Activated CD4-positive, alpha-beta T cell treated with anti-CD3 and anti-CD28 coated beads, Interleukin-2, amount 10 ng/mL, durations not matched to agents 24 days and 14 days (primary cell): ENCODE measurements at regions not wholly inside any gene's neighbourhood (a gene's known extent, or its start where the extent isn't known, plus 50 kb on each side); places are given as distances from the start of the nearest gene placed in this dataset.
"Not testable (repeated sequence)": the region's sequence is repeated elsewhere in the genome, so short reads cannot be mapped to it uniquely, and the experiment has no call there.

Source experiments
- DNase-seq: peaks from one replicate; pipeline ENCODE4 v3.0.0; 2022
- H3K27ac Mint-ChIP-seq: one replicate; pipeline ENCODE4 v1.8.0; 2022; ENCODE audit warnings: mild to moderate bottlenecking, mixed read lengths
- H3K27me3 Mint-ChIP-seq: one replicate; pipeline ENCODE4 v1.8.0; 2022; ENCODE audit warnings: mixed read lengths
- H3K36me3 Mint-ChIP-seq: one replicate; pipeline ENCODE4 v1.8.0; 2022; ENCODE audit warnings: low read depth, mild to moderate bottlenecking, mixed read lengths
- H3K4me1 Mint-ChIP-seq: one replicate; pipeline ENCODE4 v1.8.0; 2021; ENCODE audit warnings: mixed read lengths
- H3K4me3 Mint-ChIP-seq: one replicate; pipeline ENCODE4 v1.8.0; 2022; ENCODE audit warnings: mild to moderate bottlenecking, moderate library complexity, mixed read lengths
- H3K9me3 Mint-ChIP-seq: one replicate; pipeline ENCODE4 v1.8.0; 2021; ENCODE audit warnings: mixed read lengths
- intact Hi-C: fragments of 100-400 bp; cut with micrococcal nuclease; formaldehyde crosslinking; loops from one replicate; pipeline ENCODE4 v1.15.1; 2023

GRCh38 chr2:22946553-22946952 is 438.4 kb upstream of the KLHL29 start:
- H3K36me3 Mint-ChIP-seq: no peaks in the 10 kb centered on the region
- intact Hi-C loops: no loop called here
- H3K27me3 Mint-ChIP-seq: no peaks in the 10 kb centered on the region
- H3K4me3 Mint-ChIP-seq: no peak overlapping the region
- no peaks in the 10 kb centered on the region for H3K4me1 Mint-ChIP-seq
- peak; percentile 19 for DNase-seq
- no peaks in the 10 kb centered on the region for H3K9me3 Mint-ChIP-seq
- H3K27ac Mint-ChIP-seq: no peak overlapping the region

- Mint-ChIP-seq H3K27ac (no peak overlapping the region), H3K27me3 (no peaks in the 10 kb centered on the region), H3K9me3 (no peaks in the 10 kb centered on the region), H3K4me3 (no peak overlapping the region), H3K4me1 (no peaks in the 10 kb centered on the region), H3K36me3 (no peaks in the 10 kb centered on the region)
- intact Hi-C loops: no loop called here
- DNase-seq: no peak
Measured at GRCh38 chr2:22947741-22948140, 437.2 kb upstream of the KLHL29 start.

DNA sequence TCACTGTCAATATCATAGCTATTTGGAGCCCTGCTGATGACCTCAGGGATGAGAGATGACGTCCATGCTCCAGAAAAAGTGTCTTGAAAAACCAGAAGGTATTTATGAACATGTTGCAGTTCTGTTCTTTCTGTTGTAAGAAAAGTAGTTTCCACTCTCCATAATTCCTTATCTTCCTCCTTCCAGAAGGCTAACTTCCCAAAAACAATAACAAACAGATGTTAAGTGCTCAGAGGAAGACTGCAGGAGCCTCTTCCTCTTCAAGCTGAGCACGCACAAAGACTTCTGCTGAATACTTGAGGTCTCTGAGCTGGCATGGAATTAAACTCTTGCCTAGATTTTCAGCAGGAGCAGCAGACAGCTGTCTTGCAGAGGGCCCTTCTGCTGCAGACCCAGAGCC is 434.5 kb upstream of the KLHL29 start:
- no peak overlapping the region for H3K27ac Mint-ChIP-seq
- no peaks in the 10 kb centered on the region for H3K27me3 Mint-ChIP-seq
- no peak overlapping the region for H3K4me3 Mint-ChIP-seq
- intact Hi-C loops: no loop called here
- no peaks in the 10 kb centered on the region for H3K4me1 Mint-ChIP-seq
- DNase-seq: no peak
- H3K36me3 Mint-ChIP-seq: no peaks in the 10 kb centered on the region
- no peaks in the 10 kb centered on the region for H3K9me3 Mint-ChIP-seq

- Mint-ChIP-seq H3K36me3 (no peaks in the 10 kb centered on the region), H3K9me3 (no peaks in the 10 kb centered on the region), H3K27me3 (no peaks in the 10 kb centered on the region), H3K4me1 (no peaks in the 10 kb centered on the region), H3K27ac (no peak overlapping the region), H3K4me3 (no peak overlapping the region)
- DNase-seq: no peak
- intact Hi-C loops: no loop called here
Measured at GRCh38 chr2:22952656-22953225, 432.2 kb upstream of the KLHL29 start.

DNA sequence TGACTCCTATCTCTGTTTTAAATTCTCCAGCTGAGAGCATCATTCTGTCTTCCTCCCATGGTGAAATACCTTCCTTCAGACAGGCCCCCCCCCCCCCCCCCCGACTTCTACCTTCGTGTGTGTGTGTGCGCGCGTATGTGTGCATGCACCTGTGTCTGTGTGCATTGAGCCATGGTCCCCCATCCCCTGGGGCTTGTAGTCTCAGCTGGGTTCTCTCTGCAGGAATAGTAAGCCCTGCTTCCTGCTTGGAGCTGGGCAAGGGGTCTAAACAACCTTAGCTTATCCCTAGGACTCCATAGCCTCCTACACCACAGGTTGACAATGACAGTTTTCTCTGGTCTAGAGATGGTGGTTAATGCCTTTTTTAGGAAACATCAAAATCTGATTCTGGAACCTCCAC is 427.5 kb upstream of the KLHL29 start:
- Mint-ChIP-seq H3K27me3 (no peaks in the 10 kb centered on the region), H3K4me3 (no peak overlapping the region), H3K27ac (no peak overlapping the region), H3K36me3 (no peaks in the 10 kb centered on the region), H3K9me3 (no peaks in the 10 kb centered on the region), H3K4me1 (no peaks in the 10 kb centered on the region)
- DNase-seq: no peak
- intact Hi-C loops: no loop called here

GRCh38 chr2:22958308-22958707 is 426.7 kb upstream of the KLHL29 start:
- H3K9me3 Mint-ChIP-seq: no peaks in the 10 kb centered on the region
- no peaks in the 10 kb centered on the region for H3K27me3 Mint-ChIP-seq
- DNase-seq: no peak
- intact Hi-C loops: no loop called here
- no peaks in the 10 kb centered on the region for H3K36me3 Mint-ChIP-seq
- no peaks in the 10 kb centered on the region for H3K4me1 Mint-ChIP-seq
- H3K27ac Mint-ChIP-seq: no peak overlapping the region
- H3K4me3 Mint-ChIP-seq: no peak overlapping the region

DNA sequence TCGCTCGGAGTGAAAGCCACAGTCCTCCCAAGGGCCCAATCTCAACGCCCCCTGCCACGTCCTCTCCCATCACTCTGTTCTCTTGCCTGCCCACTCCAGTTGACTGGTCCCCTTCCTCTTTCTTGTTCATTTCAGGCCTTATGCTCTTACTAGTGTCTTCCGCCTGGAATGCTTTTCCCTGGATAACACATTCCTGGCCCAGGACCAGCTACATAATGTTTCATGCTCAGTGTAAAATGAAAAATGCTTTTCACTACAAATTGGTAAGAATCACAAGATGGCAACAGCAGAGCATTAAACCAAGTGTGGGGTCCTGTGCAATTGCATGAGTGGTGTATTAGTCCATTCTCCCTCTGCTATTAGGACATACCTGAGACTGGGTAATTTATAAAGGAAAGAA is 417.2 kb upstream of the KLHL29 start:
- no peaks in the 10 kb centered on the region for H3K9me3 Mint-ChIP-seq
- DNase-seq: no peak
- H3K36me3 Mint-ChIP-seq: no peaks in the 10 kb centered on the region
- intact Hi-C loops: no loop called here
- H3K4me1 Mint-ChIP-seq: no peaks in the 10 kb centered on the region
- H3K27ac Mint-ChIP-seq: no peak overlapping the region
- H3K4me3 Mint-ChIP-seq: no peak overlapping the region
- no peaks in the 10 kb centered on the region for H3K27me3 Mint-ChIP-seq

GRCh38 chr2:22970284-22970975 is 414.5 kb upstream of the KLHL29 start:
- H3K4me1 Mint-ChIP-seq: no peaks in the 10 kb centered on the region
- H3K4me3 Mint-ChIP-seq: no peak overlapping the region
- no peak overlapping the region for H3K27ac Mint-ChIP-seq
- H3K9me3 Mint-ChIP-seq: no peaks in the 10 kb centered on the region
- no peaks in the 10 kb centered on the region for H3K27me3 Mint-ChIP-seq
- no peaks in the 10 kb centered on the region for H3K36me3 Mint-ChIP-seq
- intact Hi-C loops: no loop called here
- DNase-seq: no peak

DNA sequence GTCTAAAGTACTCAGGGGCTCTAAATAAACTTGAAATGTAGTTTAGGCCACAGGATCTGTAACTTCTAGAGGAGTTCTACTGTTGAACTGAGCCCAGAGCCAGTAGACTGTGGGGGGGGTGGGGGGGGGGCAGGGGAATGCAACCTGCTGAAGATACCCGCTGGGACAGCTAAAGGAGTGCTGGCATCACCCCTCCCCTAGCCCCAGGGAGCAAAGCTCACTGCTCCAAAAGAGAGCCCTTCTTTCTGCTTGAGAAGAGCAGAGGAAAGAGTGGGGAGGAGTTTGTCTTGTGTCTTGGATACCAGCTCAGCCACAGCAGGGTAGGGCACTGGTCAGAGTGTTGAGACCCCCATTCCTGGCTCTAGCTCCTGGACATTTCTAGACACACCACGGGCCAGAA is 414.0 kb upstream of the KLHL29 start:
- H3K27ac Mint-ChIP-seq: no peak overlapping the region
- H3K9me3 Mint-ChIP-seq: no peaks in the 10 kb centered on the region
- intact Hi-C loops: no loop called here
- DNase-seq: no peak
- H3K4me1 Mint-ChIP-seq: no peaks in the 10 kb centered on the region
- no peak overlapping the region for H3K4me3 Mint-ChIP-seq
- H3K36me3 Mint-ChIP-seq: no peaks in the 10 kb centered on the region
- H3K27me3 Mint-ChIP-seq: no peaks in the 10 kb centered on the region

DNA sequence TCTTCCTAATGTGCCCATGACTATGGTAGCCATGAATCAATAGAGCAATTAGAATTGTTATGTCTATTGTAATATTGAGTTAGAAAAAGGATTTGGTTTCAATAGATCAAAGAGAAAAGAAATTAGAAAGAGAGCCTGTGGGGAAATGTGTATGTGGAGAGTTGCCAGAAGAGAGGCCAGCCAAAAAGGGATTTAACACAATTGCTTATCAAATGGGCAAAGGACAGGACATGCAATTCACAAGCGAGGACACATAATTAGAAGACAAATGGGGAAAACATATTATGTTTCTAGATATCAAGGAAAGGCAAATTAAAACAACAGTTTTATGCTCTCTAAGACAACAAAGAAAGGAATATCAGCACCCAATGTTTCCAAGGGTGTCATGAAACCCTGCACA is 403.2 kb upstream of the KLHL29 start:
- Mint-ChIP-seq H3K4me3 (no peak overlapping the region), H3K36me3 (no peaks in the 10 kb centered on the region), H3K27me3 (no peaks in the 10 kb centered on the region), H3K27ac (no peak overlapping the region), H3K9me3 (peaks cover 4% of the 10 kb centered on the region), H3K4me1 (no peaks in the 10 kb centered on the region)
- intact Hi-C loops: no loop called here
- no peak for DNase-seq

GRCh38 chr2:22984152-22984551 is 400.8 kb upstream of the KLHL29 start:
- DNase-seq, H3K27me3 Mint-ChIP-seq, H3K27ac Mint-ChIP-seq, H3K4me1 Mint-ChIP-seq, H3K9me3 Mint-ChIP-seq, intact Hi-C loops, H3K4me3 Mint-ChIP-seq, H3K36me3 Mint-ChIP-seq: not testable (repeated sequence)

- Mint-ChIP-seq H3K4me3 (no peak overlapping the region), H3K9me3 (no peaks in the 10 kb centered on the region), H3K4me1 (no peaks in the 10 kb centered on the region), H3K36me3 (no peaks in the 10 kb centered on the region), H3K27ac (no peak overlapping the region), H3K27me3 (no peaks in the 10 kb centered on the region)
- DNase-seq: no peak
- intact Hi-C loops: no loop called here
Measured at GRCh38 chr2:22990246-22990645, 394.7 kb upstream of the KLHL29 start.

DNA sequence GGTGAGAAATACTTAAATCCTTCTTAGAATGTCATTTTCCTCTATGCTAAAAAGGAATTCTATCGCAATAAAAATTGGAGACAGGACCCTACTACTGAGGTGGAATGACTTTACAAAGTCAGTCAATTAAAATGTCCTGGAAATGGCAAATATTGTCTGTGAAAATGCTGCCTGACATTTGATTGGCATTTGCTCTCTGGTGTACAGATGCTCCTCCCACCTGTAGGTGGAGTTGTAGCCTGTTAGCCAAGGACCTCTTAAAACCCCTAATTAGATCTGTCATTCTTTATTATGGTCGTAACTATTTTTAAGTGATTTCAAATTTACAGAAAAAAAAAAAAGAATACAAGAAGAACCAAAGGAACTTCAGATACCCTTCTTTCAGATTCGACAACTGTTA is 393.1 kb upstream of the KLHL29 start:
- Mint-ChIP-seq H3K27ac (no peak overlapping the region), H3K4me1 (no peaks in the 10 kb centered on the region), H3K4me3 (no peak overlapping the region), H3K27me3 (no peaks in the 10 kb centered on the region), H3K36me3 (no peaks in the 10 kb centered on the region), H3K9me3 (no peaks in the 10 kb centered on the region)
- intact Hi-C loops: no loop called here
- DNase-seq: no peak

DNA sequence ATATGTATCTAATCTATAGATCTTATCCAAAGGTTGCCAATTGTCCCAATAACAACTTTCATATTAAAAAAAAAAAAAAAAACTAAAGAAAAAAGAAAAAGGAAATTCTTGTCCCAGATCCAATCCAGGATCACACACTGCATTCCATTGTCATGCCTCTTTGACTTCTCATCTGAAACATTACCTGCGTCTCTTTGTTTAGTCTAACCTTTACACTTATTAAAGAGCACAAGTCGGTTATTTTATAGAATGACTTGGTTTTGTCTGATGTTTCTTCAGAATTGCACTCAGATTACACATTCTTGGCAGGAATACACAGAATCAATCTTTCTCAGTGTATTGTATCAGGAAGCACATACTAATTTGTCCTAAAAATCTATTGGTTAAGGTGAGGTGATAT is 392.5 kb upstream of the KLHL29 start:
- Mint-ChIP-seq H3K9me3 (no peaks in the 10 kb centered on the region), H3K4me1 (no peaks in the 10 kb centered on the region), H3K36me3 (no peaks in the 10 kb centered on the region), H3K27ac (no peak overlapping the region), H3K4me3 (no peak overlapping the region), H3K27me3 (no peaks in the 10 kb centered on the region)
- DNase-seq: no peak
- intact Hi-C loops: no loop called here

GRCh38 chr2:22993250-22993649 is 391.7 kb upstream of the KLHL29 start:
- Mint-ChIP-seq H3K4me3 (no peak overlapping the region), H3K27ac (no peak overlapping the region), H3K4me1 (no peaks in the 10 kb centered on the region), H3K9me3 (no peaks in the 10 kb centered on the region), H3K27me3 (no peaks in the 10 kb centered on the region), H3K36me3 (no peaks in the 10 kb centered on the region)
- DNase-seq: no peak
- intact Hi-C loops: no loop called here
